ENCODE measurements at regions not wholly inside any gene's neighbourhood (a gene's known extent, or its start where the extent isn't known, plus 50 kb on each side); places are given as distances from the start of the nearest gene placed in this dataset.
"Not testable (repeated sequence)": the region's sequence is repeated elsewhere in the genome, so short reads cannot be mapped to it uniquely, and the experiment has no call there.

DNA sequence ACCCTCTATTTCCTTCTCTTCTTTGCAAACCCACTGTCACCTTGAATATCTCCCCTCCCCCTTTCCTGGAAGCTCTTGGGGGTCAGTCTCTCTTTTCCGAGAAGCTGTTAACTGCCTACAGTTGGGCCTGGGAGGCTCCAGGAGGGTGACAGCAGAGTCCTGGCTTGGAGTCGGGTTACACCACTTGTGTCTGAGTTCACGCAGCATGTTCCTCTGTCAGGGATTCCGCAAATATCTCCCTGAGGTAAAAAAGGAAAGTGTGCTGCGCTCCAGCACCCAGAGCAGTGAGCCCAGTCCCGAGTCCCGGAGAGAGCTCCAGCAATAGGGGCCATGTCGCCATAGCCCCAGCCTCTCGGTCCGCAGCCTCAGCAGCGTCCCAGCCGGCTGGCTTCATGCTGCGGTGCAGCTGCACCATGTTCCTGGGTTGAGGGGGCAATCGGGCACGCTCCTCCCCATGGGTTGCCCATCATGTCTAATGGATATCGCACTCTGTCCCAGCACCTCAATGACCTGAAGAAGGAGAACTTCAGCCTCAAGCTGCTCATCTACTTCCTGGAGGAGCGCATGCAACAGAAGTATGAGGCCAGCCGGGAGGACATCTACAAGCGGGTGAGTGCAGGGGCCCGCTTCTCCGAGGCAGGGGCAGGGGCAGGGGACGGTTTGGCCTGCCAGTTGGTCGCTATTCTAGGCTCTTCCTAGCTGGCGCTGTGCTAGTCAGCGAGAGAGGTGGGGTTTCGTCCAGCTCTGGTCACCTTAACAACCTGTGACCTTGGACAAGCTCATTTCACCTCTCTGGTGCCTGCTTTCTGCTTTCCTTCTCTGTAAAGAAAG, 101.3 kb upstream of the SEC22B start:
- DNase-seq: not testable (repeated sequence)

DNA sequence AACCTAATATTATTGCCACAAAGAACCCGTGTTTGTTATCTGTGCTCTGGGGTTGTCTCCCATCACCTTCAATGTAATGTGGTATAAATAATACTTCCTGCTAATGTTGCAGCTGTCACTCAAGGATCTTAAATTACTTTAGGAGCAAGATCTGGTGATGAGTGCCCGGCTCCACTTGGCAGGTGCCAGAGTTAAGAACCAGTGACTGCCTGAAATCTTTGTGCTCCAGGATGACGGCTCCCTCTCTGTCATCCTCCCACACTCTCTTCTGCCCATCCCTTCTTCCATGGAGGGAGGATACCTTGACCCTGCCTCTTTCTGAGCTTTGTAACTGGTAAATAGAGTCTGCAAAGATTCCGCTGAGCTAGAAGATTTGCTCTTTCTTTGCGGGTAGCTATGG, 100.4 kb upstream of the SEC22B start:
- DNase-seq: not testable (repeated sequence)

DNA sequence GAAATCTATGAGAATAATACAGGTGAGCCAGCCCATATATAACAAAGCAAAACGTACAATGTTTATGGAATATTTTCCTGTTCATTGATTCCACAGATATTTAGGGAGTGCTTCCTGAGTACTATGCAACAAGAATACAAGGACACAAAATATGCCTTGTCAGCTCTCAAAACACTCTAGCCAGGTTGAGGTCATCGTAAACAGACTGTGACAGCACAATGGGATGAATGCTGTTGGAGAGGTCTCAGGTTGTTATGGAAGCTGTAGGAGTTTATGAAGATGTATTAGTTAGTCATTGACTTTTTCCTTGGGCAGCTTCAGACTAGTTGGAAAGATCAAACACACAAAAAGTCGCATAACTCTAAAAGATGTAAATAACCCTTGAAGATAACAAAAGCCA, 98.1 kb upstream of the SEC22B start:
- not testable (repeated sequence) for DNase-seq

DNA sequence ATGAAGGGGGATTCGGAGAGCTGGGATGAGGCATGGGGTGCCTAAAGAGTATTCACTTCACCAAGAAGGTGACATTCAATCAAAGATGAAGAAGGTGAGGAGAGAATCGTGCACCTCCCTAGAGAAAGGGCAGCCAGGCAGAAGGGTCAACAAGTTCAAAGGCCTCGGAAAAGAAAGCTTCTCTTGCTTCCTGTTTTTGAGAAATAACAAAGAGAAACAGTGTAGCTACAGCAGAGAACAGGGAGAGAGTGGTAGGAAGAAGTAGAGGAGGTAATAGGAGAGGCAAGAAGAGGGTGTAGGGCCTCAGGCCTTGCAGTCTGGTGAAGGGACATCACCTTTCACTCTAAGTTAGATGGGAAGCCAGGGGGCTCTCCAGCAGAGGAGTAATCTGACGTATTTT, 97.0 kb upstream of the SEC22B start:
- not testable (repeated sequence) for DNase-seq

DNA sequence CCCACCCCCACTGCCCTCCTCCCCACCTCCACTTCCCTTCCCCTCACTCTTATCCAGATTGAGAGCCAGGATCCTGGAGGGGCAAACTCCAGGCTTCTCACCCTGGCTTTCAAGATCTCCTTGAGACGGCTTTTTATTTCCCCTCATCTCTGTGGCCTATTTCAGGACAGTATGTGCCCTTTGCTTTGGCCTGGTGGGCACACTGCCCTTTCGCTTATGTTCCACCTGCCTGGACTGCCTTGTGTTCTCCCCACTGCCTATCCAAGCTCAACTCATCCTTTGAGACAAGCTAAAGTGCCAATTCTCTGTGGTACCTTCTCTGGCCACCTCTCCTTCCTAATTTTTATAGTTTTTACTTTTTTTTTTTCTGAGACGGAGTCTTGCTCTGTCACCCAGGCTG, 95.9 kb upstream of the SEC22B start:
- DNase-seq: not testable (repeated sequence)

DNA sequence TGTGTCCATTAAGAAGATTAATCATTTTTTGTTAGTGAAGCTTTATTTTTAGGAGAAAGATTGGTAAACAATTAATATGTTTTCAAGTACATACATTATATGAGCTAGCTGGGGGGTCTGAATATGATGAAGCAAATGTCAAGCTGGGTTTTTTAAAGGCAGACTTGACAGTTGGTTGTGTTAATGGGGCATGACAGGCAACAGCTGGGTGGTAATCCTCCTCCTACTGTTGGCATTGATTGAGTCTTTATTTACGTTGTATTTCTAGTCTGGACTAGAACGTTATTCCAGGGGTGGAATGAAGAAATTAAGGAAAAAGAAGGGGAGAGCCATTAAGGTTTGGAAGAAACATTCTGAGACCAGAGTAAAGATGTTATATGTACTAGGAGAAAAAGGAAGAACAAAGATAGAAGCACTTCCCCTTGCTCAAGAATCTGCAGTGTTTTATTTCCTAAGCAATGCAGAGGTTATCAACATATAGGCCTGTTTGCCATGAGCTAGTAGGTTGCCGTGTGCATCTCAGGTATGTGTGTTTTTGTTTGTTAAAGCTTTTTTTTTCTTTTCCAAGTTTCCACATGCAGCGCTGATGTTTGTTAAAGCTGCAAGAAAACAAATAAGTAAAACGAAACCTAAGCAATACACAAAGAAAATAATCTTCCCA, 95.4 kb upstream of the SEC22B start:
- DNase-seq: not testable (repeated sequence)

DNA sequence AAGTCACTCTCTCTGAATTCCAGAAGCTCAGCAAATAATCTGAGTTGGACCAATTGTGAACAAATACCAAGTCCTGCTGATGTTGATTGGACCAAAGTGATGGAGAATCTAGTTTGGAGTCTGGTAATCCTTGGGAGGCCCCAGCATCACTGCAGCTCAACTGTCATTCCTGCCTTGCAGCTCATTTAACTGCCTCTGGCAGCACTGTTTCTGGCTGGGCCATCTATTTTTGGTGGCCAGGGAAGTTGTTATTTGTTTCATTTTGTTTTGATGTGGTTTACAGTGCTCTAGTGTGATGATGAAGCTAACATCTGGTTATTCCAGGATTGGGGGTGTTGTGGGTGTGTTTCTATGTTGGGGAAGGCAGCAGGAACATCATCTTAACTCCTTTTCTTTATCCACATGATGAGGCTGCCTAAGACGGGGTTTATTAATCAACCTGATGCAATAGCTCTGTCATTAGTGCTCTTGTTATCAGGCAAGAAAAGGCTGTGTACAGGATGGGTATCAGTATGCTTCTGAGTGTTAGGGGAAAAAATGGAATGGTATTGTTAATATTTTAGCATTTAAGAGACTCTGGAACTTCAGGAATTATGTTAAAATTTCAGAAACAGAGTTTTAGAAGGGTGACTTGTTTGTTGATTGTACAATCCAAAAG, 91.7 kb upstream of the SEC22B start:
- DNase-seq: not testable (repeated sequence)

DNA sequence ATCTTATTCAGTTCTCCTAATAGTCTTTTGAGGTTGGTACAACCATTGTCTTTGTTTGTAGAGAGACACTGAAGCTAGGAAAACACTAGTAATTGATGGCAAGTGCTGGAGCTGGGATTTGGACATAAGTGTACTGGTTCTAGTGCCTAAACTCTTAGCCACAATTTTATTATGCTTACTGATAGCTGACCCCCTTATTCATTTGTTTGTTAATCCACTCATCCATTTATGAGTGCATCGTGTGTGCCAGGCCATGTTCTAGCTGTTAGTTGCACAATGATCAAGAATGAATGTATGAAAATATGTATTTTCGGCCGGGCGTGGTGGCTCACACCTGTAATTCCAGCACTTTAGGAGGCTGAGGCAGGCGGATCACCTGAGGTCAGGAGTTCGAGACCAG, 88.2 kb upstream of the SEC22B start:
- not testable (repeated sequence) for DNase-seq

DNA sequence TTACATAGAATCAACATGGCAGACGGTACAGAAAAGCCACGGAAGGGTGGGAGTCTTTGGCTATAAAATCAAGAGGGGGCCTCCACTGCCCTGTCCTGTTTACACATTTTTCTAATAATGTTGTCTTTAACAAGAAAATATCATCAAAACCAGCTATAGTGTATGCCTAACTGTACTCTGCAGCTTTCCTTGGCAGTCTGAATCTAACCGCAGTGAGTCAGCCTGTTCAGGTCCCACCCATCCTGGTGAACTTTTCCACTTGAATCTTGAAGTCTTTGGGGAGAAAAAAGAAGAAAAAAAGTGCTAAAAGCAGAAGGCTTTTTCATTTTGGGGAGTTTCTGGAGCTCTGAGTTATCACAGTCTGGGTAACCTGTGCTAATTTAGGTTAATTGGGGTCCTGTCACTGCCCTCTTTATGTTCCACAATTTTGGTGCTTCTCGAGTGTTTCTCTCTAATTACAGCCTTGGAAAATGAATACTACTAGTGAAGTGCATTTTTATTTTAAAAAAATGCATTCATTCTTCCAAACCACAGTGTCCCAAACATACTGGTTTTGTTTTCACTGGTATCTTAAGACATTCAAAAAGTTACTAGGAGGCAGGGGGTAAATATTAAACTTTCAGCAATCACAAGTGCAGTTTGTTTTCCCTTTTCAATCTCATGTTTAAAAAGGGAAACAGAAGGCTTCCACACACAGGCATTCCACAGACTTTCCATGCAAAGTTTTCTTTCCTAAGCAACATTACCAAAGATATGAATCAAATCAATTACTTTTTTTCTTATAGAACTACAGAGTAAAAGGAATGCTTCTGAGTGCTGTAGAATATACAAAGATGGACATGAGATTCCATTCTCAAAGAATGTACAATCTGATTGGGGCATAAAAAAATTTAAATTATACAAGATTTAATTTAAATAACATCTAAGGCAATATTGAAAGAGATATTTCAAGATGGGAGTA, 86.8 kb upstream of the SEC22B start:
- not testable (repeated sequence) for DNase-seq

DNA sequence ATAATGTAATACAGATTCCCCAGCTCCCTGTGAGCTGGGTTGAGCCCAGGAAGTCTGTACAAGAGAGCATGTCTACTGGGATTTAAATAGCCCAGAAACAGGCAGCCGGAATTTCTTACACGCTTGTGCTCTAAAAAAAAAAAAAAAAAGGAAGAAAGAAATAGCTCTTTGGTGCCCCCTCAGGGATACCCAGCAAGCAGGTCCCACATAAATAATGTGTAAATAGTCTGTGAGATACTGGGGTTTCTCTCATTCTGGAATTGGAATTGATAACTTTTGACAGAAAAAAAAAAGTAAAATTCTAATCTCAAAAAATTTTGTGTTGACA, 81.4 kb upstream of the SEC22B start:
- not testable (repeated sequence) for DNase-seq

DNA sequence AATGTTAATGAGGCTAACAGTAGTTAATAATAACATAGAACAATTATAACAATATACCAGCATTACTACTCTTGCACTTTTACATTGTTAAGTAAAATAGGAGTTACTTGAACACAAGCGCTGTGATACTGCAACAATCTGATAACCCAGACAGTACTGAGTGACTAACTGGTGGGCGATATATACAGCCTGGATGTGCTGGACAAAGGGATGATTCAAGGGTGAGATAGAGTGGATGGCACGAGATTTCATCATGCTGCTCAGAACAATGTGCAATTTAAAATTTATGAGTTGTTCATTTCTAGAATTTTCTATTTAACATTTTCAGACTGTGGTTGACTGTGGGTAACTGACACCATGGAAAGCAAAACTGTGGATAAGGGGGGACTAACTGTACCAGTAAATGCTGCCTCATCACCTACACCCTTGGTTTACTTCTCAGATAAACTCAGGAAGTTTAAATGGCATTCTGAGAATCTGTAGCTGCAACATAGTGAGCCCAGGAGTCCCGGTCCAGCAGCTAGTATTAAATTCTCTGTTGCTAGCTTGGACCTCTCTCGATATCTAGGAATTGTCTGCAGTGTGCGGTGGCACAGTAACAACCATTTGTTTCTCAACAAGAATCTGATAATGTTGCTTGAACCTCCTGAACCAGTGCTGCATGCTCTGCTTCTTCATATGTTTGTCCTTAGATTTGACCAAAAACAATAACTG, 80.9 kb upstream of the SEC22B start:
- DNase-seq: not testable (repeated sequence)

DNA sequence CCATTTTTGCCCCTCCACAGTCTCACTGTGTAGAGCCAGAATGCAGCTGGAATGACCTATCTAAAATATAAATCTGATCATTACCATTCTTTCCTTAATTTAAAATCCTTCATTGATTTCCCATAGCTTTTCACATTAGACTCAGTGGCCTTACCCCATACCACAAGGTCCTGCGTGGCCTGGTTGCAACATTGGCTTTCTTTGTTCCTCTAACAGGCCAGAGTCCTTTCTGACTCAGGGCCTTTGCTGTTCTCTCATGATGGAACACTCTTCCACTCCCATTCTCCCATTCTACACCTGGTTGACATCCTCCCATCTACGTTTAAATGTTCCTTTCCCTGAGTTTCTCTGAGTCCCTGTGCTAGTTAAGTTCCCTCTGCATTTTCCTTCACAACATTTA, 74.4 kb upstream of the SEC22B start:
- not testable (repeated sequence) for DNase-seq

DNA sequence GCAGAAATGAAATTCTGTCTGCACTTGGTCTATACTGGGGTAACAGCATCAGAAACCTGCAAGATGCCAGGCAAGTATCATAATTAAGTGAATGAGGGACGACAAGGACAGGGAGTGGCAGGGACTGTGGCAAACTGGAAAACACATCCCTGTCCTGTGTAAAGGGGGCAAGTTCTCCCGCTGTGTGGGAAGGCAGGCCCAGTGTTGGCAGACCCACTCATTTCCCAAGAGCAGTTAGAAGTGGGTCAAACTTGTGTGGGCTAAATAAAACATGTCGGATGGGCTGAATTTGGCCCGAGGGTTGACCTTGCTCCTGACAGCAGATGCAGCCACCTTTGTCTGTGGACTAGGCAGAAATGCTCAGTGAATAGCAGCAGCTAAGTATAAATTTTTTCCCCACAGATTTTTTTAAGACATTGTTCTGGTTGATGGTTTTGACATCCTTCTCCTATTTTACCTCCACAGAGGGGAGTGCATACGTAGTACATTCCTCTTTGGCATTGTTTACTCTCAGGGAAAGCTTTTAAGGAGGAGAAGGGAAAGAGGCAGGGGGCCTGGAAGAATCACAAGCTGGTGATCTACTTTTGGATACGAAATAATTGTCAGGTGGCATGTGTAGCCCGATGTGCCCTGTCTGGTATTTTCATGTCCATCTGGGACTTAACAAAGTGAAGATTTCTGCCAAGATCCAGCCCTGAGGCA, 72.6 kb upstream of the SEC22B start:
- DNase-seq: not testable (repeated sequence)

DNA sequence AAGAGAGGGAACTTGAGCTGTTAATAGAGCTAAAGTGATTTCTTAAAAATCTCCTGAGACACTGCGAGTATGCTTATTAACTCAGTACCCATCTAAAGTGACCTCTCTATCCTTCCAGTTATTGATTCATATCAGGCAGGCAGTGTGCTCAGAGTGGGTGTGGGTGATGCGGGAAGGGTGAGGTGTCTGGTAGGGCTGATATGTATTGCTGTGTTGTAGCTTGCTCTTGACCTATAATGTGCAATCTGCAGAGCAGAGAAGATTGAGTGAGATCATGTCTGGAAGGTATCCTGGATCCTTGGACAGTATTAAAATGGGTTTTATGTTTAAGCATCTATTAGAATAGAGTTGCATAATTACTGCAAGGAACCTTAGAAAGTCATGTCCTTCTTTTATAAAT, 71.9 kb upstream of the SEC22B start:
- DNase-seq: not testable (repeated sequence)

DNA sequence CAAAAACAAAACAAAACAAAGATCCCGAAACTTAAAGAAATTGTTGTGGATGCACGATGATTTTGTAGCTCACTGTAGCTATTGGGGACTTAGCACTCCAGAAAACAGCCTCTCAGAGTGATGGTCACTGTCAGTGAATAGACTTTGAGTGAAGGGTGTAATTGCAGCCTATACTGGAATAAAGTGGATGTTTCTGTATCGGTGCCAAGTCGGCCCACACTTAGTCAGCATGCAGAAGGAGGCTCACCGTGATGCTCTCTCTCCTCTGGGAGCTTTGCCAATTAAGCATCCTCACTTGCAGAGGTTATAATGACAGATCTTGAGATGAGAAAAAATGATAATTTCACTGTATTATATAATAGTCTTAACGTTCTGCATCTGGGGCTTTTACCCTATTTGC, 67.5 kb upstream of the SEC22B start:
- not testable (repeated sequence) for DNase-seq

DNA sequence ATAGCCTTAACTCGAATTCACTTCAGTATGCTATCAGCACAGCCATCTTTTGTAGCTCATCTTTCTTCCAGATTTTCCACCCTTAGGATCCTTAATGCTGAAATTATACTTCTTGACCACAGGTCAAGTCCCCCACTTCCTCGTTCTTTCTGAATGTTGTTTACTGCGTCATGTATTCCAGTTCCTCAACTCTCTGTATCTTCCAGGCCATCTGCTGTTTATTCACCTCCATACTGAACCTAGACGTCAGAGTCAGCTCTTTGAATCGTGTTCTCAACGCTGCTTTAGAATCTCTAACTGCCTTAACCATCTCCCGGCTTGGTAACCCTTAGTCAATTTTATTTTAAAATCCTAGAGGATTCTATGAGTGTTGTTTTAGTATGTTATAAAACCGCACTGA, 66.3 kb upstream of the SEC22B start:
- not testable (repeated sequence) for DNase-seq

DNA sequence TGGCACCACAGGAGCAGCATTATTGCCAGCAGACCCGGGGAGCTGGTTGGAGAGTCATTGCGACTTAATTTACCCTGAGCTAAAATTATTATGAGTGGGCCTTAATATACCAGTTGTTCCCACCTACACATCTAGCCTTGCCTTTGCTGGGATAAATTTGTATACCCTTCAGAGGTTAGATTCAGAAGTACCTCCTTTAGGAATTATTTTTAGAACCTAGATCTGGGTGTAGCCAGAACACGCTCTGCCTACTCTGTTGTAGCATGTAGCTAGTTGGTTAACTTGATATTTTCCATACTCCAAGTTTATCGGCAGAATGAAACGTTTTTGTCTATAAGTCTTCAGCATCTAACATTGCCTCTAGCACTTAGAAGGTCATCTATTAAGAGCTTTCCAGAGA, 65.5 kb upstream of the SEC22B start:
- DNase-seq: not testable (repeated sequence)

DNA sequence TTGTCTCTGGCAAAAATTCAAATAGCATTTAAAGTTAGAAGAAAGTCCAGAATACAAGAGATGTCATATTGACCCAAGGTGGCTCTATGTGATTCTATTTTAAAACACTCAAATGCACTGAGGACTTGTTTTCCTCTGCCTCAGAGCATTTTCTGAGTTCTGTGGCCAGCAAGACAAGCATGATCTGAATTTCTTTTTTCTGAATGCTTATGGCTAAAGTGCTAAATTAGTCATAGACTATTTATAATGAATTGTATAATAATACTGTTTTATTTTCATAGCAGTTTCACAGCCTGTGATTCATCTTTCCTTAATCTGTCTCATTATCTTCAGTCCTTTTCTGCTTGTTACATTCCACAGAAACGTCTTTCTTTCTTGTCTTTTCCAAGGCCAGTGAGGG, 63.9 kb upstream of the SEC22B start:
- not testable (repeated sequence) for DNase-seq

DNA sequence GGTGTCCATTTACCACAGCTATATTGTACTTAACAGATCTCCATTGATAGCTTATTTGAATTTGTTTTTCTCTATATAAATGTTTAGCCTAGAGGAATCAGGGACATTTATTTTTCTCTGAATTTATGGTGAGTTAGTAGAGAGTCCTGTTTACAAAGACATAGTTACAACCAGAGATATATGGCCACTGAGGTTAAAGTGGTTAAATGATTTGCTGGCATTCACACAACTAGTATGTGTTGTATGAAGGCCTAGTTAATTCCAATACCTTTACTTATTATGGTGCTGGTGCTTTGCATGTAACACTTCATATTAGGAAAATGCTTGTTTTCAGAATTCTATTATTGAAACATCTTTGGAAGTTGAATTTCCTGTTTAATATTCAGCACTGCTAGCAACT, 63.0 kb upstream of the SEC22B start:
- not testable (repeated sequence) for DNase-seq

DNA sequence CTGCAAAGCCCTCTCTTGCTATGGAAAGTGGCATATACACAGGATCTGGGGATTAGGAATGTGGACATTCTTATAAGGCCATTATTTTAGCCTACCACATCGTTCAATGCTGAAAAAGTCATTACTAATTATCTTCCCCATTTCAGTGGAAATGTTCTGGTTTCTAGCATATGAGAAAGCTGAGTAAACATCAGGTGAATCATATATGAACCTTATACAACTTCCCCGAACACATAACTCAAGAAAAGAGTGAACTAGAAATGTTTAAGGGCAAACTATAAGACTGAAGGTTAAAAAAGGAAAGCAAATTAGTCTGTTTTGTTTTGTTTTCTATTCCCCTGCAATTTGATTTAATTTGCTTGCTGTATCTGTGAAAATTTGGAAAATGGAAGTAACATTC, 62.5 kb upstream of the SEC22B start:
- not testable (repeated sequence) for DNase-seq

DNA sequence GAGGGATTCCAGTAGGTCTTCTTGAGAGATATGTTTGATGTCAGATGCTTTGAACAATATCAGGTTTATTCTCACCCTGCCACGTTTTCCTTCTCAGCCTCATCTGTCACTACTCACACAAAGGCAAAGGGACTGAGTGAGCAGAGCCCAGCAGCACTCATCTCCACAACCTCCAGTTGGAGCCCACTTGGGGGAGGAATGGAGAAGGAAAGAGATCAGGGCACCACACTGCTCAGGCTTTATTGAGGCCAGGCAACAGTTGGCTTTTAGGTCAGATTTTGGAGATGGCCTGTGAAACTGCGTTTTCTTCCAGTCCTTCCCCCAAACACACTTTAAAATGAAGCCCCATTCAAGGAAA, 57.3 kb upstream of the SEC22B start:
- DNase-seq: not testable (repeated sequence)

All from activated CD8-positive, alpha-beta memory T cell treated with anti-CD3 and anti-CD28 coated beads for 24 hours (primary cell).